DMS79 treated with DMSO at 0.1 percent for 48 hours (cell line): ENCODE measurements at regions not wholly inside any gene's neighbourhood (a gene's known extent, or its start where the extent isn't known, plus 50 kb on each side); places are given as distances from the start of the nearest gene placed in this dataset.

Source experiments
- DNase-seq: peaks from one replicate; lab custom pipeline; 2025; lab: John Stamatoyannopoulos, UW

DNA sequence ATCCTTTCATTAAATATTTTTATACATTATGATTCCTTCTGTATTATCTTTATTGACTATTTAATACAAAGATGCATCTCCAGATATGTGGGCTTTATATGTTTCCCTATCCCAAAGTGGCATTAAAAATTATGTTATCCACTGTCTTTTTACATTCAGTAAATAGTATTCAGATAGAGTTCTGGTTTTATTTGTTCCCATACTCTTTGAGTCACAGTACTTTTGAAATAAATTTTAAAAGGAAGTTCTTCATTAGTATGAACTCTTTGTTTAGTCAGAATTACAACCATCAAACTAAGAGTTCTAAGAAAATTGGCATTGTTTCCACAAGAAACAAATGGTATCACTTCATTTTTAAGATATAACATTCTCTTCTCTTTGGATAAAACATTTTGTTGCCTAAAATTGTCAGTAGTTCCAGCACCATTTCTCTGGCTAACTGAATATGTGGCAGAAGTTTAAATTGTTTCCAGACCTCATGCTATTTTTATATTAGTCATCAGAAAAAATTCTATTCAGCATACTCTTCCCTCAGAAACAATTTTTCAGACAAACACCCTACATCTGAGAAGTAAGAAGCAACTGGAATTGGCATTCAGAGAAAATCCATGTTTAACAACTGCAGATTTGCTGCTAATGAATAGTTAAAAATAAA is 88.5 kb upstream of the COL5A2 start:
- no peak for DNase-seq

DNA sequence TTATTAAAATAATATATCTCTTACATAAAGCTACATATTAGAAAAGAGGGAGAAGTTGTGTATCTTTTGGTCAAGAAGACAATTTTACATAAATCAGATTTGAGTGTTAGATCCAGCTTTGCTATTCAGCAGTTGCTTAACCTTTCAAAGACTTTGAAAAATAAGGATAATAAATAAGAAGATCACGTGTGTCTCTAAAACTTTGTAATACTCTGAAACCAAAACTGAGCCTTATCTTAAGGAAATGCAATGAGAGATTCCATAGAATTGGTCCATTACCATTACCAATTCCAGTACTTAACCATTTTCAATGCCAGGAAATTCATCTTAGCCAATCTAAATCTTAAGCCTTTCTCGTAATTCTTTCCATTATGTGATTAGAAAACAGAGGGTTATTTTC is 89.2 kb upstream of the COL5A2 start:
- no peak for DNase-seq

DNA sequence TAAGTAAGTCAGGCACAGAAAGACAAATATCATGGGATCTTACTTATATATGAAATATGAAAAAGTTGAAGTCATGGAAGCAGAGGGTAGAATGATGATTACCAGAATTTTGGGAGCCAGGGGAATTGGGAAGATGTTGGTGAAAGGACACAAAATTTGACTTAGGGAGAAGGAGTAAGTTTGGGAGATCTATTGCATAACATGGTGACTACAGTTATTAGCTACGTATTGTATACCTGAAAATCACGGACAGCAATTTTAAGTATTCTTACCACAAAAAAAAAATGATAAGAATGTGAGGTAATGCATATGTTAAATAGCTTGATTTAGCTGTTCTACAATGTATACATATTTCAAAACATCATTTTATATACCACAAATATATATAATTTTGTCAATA is 94.2 kb upstream of the COL5A2 start:
- DNase-seq, result no peak

DNA sequence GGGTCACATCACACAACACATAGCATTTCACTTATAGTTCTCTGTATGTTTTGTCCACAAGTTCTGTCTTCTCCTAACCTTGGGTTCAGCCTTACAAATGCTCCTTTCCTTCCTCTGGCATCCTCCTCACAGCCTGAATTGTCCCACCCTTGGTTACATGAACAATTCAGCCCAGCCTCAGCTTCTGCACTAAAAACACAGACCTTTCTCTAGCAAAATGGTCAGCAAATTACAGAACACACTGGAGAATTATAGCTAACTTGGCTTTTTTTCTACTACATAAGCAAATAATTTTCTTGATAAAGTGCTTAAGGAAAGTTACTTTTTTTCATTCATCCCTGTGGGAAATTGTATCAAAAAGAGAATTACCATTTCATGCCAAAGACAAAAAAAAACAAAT is 94.8 kb upstream of the COL5A2 start:
- no peak for DNase-seq

DNA sequence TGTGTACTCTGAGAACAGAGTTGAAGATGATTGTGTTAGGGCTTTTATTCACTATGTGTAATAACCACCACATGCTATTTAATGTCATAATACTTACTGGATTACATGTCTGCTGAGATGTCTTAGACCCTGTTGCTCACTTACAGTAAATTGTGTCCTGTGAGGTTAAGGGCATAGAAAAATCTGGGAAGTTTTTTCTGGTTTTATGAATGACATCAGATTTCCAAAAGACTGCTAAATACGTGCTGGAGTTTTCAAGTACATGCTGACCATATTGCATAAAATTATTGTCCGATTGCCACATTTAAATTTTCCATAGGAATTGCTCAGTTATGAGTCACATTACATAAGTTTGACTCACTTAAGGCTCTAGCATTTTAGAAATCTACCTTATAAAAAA is 96.7 kb upstream of the COL5A2 start:
- no peak for DNase-seq

DNA sequence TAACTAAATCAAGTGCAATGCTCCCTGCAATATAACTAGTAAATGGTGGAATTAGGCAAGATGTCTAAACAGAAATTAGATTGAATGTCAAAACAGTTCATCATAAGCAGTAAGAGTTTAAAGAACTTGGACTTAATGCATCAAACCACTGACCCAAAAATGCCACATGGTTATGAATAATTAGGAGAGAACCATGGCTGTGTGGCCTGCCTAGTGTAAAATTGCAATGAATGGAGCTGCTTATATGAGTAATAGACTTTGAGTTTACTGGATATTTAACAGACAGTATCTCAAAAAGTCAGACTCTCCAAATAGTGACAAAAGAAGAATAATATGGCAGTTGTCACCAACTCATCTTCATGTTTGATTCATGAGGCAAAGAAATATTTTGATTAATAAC is 101.6 kb upstream of the COL5A2 start:
- DNase-seq, result no peak

DNA sequence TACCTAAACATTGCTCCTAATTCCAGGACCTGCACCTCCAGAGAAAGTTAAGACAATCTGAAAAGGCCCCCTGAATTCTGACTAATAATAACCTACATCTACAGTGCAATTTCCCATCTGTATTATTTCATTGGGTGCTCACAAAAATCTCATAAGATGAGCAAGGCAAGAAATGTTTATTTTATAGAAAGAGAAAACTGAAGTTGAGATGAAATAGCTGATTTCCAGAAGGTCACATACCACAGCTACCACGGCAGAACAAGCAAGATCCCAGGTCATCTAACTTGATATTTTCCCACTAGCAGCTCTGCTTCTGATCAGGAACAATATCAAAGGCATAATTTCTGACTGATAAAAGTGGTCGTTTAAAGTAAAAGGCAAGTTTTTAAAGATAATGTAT is 105.8 kb upstream of the COL5A2 start:
- no peak for DNase-seq

DNA sequence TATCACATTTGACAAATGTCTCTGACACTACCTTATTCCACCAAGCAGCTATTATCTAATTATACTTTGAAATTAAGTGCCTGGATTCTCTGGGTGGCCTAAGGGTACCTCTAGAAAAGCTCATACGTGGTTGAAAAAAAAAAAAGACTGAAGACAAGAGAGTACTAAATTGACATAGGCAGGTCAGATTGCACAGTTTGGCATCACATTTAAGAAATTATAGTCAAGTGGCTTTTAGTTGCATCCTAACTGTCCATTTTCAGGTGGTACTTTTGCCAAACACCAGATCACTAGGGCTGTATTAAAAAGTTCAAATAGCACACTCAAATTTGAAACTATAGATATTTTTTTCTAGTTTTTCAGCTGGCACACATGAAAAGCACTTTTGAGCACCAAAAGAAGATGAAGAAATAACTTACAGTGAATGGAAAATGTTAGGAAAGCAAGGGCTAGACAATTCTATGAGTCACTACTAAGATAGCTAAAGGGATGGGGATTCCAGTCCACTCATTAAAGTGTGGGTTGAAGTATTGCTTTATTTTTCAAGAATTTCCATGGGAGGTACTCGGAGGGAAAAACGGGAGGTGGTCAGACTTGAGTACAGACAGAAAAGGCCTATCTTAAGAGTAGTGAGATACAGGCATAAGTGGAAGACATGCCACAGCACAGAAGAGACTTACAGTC is 106.5 kb upstream of the COL5A2 start:
- no peak for DNase-seq

DNA sequence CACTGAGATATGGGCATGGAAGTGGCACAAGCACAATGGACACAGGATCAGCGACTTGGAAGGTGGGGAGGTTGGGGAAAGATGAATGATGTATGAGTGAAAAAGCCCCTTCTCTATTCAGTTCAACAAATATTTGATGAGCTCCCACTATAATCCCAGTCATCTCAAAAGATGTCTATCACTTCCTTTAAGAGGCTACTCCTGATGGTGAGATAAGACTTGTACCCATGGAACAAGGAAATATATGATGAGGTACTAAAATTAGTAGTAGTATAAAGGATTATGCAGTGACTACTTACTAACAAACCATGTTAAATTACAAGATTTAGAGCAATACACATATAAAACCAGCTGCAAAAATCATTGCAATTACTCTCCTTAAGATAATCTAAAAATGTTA is 107.8 kb upstream of the COL5A2 start:
- DNase-seq, result no peak

DNA sequence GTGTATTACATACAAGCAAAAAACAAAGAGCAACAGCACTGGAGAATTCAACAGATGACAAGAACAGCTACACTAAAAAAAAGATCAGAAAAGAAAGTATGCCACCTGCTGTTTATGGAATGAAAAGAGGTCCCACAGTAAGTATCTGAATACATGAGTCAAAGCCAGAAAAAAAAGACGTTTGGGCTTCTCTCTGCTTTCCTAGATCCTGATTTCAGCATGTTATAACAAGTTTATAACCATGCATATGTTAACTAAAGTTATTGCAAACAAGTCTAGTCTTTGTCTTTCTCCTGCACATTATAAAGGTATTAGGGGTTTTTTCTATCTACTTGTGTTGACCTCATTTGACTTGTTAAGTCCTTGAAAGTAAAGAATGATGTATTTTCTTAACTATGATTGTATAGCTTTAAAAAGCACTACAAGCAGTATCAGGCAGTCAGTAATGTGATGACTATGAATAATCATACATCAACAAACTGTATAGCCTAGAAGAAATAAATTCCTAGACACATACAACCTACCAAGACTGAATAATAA is 108.5 kb upstream of the COL5A2 start:
- DNase-seq, result peak; percentile 8

DNA sequence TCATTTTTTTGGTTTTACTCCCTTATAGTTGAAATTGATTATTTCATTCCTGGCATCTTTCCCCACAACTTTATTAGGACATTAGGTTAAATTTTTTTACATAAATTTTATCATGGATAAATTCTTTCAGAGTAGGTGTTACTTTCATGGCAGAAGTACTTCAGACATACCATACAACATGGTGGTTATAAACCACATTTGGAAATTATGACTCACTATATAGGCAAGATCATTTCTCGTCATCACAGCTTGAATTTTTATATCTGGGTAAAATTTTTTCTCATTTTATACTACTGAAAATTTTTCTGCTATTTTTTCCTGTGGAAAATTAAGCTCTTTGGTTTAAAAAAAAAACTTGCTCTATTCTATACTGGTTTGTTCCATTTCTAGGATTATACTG is 111.9 kb upstream of the COL5A2 start:
- no peak for DNase-seq

DNA sequence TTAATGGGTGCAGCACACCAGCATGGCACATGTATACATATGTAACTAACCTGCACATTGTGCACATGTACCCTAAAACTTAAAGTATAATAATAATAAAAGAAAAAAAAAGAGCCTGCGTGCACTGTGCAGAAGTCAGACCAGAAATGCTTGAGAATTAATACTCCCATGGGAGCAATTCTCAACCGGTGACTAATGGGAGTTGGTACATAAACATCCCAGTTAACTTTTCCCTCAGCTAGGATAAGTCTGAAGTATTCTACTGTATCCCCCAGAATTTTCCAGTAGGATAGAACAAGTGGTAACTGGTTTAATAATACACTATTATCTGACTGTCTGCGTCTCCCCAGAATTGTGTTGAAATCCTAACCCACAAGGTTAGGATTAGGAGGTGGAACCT is 113.6 kb upstream of the COL5A2 start:
- no peak for DNase-seq

DNA sequence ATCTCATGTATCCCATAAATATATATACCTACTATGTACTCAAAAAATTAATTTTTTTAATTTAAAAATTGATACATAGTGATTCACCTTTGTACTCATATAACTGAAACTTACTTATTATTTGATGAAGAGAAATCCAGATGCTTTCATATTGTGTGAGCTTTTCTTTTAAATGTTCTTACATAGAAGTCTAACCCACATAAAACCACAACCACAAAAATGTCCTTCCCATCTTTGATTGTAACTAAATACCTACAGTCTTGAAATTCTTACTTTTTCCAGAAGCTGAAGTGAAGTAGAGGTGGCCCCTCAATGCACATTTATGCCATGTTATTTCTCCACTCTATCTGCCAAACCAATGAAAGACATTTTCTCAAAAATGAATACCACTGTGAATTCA is 117.9 kb upstream of the COL5A2 start:
- DNase-seq, result no peak

DNA sequence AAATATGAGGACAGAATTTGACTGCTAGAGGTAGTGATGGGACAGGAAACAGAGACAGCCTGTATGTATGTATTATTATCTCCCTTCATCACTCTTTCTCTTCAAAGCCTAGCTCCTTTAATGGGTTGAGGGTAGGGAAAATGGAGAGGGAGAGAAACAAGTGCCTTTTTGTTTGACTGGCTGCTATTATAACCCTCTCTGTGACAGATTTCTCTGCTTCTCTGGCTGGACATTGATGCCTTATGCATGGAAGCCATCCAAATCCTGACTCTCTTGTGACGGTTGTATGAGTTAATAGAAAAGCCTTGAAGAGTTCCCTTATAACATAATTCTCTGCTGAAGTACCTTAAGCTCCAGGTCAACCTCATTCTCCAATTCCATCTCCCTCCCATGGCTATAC is 118.5 kb upstream of the COL5A2 start:
- DNase-seq, result no peak

DNA sequence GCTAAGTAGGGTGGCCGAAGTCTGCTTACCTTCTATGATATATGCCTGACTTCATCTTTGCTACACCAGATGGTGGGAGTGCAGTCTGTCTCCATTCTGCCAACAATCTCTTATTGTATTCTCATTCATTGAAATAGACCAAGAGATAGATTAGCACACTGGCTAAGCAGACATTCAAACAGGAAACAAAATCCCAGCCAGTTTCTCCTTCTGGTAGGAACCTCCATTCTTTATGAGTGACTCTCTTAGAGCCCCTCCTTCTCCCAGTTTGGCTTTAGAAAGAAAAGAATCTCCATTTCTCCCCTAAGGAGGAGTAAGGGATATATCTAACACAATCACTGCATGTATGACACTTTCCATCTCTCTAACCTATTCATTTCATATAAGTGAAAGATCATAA is 118.9 kb upstream of the COL5A2 start:
- DNase-seq, result no peak

DNA sequence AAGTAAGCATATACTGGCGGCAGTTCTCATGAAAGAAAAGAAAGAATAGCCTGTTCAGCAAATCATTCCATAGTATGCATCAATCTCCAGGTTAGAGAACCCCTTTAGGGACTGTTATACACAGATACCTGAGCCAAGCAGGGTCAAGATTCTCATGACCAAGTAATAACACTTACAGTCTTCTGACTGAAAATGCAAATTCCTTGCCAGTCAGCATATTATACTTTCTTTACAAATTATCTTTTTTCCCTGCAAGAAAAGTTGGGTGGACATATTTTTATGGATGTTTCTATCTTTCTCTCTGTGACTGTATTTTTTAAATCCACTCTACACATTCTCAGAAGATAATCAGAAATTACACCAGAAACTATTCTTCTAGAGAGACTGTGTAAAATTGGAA is 120.4 kb upstream of the COL5A2 start:
- DNase-seq, result no peak

DNA sequence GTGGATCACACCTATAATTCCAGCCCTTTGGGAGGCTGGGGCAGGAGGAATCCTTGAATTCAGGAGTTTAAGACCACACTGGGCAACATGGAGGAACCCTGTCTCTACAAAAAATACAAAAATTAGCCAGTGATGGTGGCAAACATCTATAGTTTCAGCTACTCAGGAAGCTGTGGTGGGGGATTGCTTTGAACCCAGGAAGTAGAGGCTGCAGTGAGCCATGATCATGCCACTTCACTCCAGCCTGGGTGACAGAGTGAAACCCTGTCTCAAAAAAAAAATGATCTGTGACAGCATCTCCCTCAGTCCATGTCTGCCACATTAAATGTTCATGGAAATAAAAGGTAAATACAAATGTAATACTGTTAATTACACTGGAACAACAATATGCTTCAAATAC is 121.4 kb upstream of the COL5A2 start:
- DNase-seq, result no peak

DNA sequence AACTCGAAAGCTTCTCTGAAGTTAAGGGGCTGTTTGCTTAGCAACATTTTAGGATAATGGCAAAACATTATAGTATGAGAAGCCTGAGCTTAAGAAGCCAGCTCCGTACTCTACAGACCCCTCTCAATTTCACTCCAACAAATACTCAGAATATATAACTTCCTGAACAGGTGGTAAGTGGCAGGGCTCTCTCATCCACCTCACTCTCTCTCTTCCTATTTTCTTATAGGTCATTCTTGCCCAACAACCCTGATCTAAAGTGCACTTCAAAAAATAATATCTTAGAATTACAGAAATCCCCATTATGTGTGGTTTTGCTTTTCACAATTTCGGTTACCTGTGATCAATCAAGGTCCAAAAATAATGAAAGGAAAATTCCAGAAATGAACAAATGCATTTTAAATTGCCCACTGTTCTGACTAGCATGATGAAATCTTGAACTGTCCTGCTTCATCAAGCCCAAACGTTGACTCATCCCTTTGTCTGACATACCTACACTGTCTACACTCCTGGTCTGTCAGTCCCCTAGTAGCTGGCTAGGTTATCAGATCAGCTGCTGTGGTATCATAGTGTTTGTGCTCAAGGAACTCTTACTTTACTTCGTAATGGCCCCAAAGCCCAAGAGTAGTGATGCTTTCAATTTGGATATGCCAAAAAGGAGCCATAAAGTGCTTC is 122.8 kb upstream of the COL5A2 start:
- DNase-seq, result no peak

DNA sequence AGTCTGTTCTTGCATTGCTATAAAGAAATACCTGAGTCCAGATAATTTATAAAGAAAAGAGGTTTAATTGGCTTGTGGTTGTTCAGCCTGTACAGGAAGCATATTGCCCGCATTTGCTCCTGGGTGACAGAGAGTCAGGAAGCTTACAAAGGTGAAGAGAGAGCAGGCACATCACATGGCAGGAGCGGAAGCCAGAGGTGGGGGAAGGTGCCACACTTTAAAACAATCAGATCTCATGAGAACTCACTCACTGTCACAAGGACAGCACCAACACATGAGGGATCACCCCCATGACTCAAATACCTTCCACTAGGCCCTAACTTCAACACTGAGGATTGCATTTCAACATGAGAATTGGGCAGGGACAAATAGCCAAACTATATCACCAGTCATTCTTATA is 124.8 kb upstream of the COL5A2 start:
- DNase-seq, result no peak

DNA sequence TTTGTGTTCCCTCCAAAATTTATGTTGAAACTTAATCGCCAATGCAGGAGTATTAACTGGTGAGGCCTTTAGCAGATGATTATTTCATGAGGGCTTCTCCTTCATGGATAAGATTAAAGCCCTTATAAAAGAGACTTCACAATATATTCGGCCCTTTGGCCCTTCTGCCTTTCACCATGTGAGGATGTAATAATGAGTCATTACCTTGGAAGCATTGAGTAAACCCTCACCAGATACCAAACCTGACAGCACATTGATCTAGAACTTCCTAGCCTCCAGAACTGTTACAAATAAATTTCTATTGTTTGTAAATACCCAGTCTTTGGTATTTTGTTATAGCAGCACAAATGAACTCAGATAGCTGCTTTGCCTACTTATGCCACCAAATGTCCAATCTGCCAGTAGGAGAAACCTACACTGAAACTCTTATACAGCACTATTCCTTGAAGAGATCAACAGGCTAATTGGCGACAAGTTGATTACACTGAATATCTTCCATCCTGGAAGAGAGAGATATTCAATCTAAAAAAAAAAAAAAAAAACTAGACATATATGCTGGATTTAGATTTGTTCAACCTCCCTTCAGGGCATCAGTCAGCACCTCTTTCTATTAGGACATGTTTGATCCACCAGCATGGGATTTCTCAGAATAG is 125.9 kb upstream of the COL5A2 start:
- DNase-seq, result no peak

DNA sequence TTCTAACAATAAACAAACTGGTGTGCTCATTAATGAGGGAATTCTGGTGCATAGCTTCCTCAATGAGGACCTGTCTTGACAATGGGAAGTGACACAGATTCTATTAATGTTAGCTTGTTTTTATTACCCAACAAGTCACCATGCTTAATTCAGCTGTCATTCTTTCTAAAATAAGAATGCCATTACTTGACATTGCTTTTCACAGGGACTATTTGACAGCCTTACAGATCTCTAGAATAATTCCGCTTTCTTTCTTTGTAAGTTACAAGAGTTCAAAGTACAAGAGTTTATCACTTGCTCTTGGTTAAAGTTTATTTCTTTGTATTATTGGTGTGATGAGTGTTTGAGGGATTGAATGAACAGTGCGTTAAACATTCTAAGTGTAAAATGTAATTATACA is 127.0 kb upstream of the COL5A2 start:
- DNase-seq, result no peak

DNA sequence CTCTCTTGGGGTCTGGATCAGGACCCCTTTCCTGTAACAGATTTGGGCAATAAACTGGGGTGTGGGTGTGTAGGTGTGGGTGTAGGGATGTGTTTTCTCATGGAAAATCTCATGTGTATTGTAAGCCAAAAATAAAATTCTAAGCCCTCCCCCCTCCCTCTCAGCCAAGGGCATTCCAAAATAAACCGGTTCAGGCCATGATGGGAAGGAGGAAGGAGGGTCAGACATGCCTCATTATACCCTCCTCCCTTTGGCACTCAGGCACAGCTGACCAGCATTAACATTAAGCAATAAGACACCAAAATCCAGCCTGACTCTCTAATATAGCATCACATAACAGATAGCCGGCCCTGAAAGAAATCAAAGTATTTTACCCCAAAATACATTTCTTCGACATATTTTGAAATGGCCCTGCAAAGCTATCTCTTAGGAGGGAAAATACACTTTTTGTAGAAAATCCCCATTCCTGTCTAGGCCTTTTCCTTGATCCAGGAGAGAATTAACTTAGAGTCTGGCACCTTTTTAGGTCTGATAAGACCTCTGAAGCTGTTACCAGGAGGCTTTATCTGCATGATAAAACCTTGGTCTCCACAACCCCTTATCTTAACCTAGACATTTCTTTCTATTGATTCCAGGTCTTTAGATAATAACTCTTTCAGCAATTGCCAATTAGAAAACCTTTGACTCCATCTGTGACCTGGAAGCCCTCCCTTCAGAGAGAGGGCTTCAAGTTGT is 128.7 kb upstream of the COL5A2 start:
- no peak for DNase-seq
